ENCODE measurements at regions not wholly inside any gene's neighbourhood (a gene's known extent, or its start where the extent isn't known, plus 50 kb on each side); places are given as distances from the start of the nearest gene placed in this dataset.
A peak's percentile ranks its signal among the peaks of the same experiment; 100 is the strongest.
"Not testable (repeated sequence)": the region's sequence is repeated elsewhere in the genome, so short reads cannot be mapped to it uniquely, and the experiment has no call there.

DNA sequence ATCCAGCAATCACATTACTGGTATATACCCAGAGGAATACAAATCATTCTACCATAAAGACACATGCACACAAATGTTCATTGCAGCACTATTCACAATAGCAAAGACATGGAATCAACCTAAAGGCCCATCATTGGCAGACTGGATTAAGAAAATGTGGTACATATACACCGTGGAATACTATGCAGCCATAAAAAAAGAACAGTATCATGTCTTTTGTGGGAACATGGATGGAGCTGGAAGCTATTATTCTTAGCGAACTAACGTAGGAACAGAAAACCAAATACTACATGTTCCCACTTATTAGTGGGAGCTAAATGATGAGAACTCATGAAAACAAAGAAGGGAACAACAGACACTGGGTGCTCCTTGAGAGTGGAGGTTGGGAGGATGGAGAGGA is 60.9 kb downstream of the PGRMC1 start:
- H3K9me3 ChIP-seq (ENCODE audit: low read depth); H3K4me1 ChIP-seq (ENCODE audit: insufficient read depth); H3K79me2 ChIP-seq (ENCODE audit: insufficient read depth); H3K4me2 ChIP-seq (ENCODE audit: unreplicated experiment); H3K9ac ChIP-seq; H3F3A ChIP-seq (ENCODE audit: insufficient read depth); H3K27ac ChIP-seq; H3K27me3 ChIP-seq (replicated peaks; ENCODE audit: insufficient read depth); H3K4me3 ChIP-seq; H3K36me3 ChIP-seq (ENCODE audit: low read depth); in situ Hi-C loops (cut with MboI); H4K20me1 ChIP-seq (ENCODE audit: insufficient read depth); H2AFZ ChIP-seq; H3K9me2 ChIP-seq (ENCODE audit: insufficient read depth); DNase-seq: not testable (repeated sequence)
- 80 to 81% methylated on average over 3 of the region's 3 CpGs for WGBS, 2 experiments (ENCODE audit: low coverage in 1 of 2, low lambda C conversion rate in 2 of 2, missing lambda C conversion rate in 2 of 2)

DNA sequence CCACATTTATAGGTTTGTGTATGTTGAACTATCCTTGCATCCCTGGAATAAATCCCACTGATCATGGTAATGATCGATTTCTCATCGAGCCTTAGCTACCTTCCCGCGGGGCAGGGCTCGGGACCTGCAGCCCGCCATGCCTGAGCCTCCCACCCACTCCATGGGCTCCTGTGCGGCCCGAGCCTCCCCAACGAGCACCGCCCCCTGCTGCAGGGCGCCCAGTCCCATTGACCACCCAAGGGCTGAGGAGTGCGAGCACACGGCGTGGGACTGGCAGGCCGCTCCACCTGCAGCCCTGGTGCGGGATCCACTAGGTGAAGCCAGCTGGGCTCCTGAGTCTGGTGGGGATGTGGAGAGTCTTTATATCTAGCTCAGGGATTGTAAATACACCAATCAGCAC is 63.7 kb downstream of the PGRMC1 start:
- H3K4me2 ChIP-seq (ENCODE audit: unreplicated experiment); H3K4me3 ChIP-seq; H3K27me3 ChIP-seq (replicated peaks; ENCODE audit: insufficient read depth); H3K9me2 ChIP-seq (ENCODE audit: insufficient read depth); H3K4me1 ChIP-seq (ENCODE audit: insufficient read depth); H3K9ac ChIP-seq; H3K36me3 ChIP-seq (ENCODE audit: low read depth); H3K27ac ChIP-seq; H3K79me2 ChIP-seq (ENCODE audit: insufficient read depth); H3F3A ChIP-seq (ENCODE audit: insufficient read depth); H3K9me3 ChIP-seq (ENCODE audit: low read depth); in situ Hi-C loops (cut with MboI); DNase-seq; H2AFZ ChIP-seq; H4K20me1 ChIP-seq (ENCODE audit: insufficient read depth): not testable (repeated sequence)
- WGBS, 2 experiments (ENCODE audit: low coverage in 1 of 2, low lambda C conversion rate in 2 of 2, missing lambda C conversion rate in 2 of 2) = 79 to 100% methylated on average over 5 to 15 of the region's 16 CpGs

DNA sequence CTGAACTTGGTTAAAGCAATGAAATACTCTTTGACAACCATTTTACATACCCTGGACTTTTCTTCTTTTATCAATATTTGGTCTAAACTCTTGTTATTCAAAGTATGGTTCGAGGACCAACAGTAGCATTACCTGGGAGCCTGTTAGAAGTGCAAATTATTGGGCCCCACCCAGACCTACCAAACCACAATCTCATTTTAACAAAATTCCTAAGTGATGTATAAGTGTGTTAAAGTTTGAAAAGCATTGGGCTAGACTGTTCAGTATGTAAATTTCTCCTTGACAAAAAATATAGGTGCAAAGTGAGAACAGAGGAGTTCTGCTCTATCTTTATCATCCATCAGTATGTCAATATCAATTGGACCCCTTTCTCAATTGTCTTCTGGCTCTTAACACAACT is 67.1 kb downstream of the PGRMC1 start:
- Histone ChIP-seq H3K9me3 (ENCODE audit: low read depth) (no peaks in the 10 kb centered on the region), H3K4me1 (ENCODE audit: insufficient read depth) (no peaks in the 10 kb centered on the region), H3K9me2 (ENCODE audit: insufficient read depth) (no peaks in the 10 kb centered on the region), H2AFZ (no peak overlapping the region), H3K9ac (no peak overlapping the region), H3K79me2 (ENCODE audit: insufficient read depth) (no peaks in the 10 kb centered on the region), H3F3A (ENCODE audit: insufficient read depth) (no peaks in the 10 kb centered on the region), H4K20me1 (ENCODE audit: insufficient read depth) (no peaks in the 10 kb centered on the region), H3K27me3 (replicated peaks; ENCODE audit: insufficient read depth) (no peaks in the 10 kb centered on the region), H3K4me2 (ENCODE audit: unreplicated experiment) (no peak overlapping the region), H3K4me3 (no peak overlapping the region), H3K27ac (no peak overlapping the region), H3K36me3 (ENCODE audit: low read depth) (no peaks in the 10 kb centered on the region)
- no peak for DNase-seq
- TF ChIP-seq EZH2phosphoT487 (IDR thresholded peaks at IDR 0.05; ENCODE audit: insufficient read depth, low read depth) (no peak), EZH2 (IDR thresholded peaks at IDR 0.05; ENCODE audit: insufficient read depth, poor library complexity, severe bottlenecking) (no peak)
- in situ Hi-C loops (cut with MboI) = no loop called here
- 81 to 87% methylated on average over 1 of the region's 1 CpG for WGBS, 2 experiments (ENCODE audit: low coverage in 1 of 2, low lambda C conversion rate in 2 of 2, missing lambda C conversion rate in 2 of 2)

DNA sequence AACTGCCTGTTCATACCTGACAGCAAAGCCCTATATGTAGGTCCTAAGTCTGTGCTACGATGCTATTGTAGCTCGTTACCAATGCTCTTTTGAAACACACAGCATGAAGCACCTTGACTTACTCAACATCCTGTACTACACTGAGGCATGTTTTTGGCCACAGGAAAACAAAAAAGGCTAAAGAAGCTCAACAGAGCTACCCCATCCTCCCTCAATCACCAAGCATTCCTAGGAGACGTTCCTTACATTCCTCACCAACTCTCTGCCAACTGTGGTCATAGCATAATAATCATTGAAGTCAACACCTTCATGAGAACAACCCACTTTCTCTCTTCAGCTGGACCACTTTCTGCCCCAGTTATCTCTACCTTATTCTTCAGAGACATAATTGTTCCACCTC is 73.7 kb upstream of the SLC25A43 start:
- Histone ChIP-seq H2AFZ (no peak overlapping the region), H3K36me3 (ENCODE audit: low read depth) (no peaks in the 10 kb centered on the region), H3K27ac (no peak overlapping the region), H3K9me3 (ENCODE audit: low read depth) (no peaks in the 10 kb centered on the region), H3K9ac (no peak overlapping the region), H3K4me1 (ENCODE audit: insufficient read depth) (no peaks in the 10 kb centered on the region), H3K4me2 (ENCODE audit: unreplicated experiment) (no peak overlapping the region), H3K4me3 (no peak overlapping the region), H4K20me1 (ENCODE audit: insufficient read depth) (no peaks in the 10 kb centered on the region), H3K9me2 (ENCODE audit: insufficient read depth) (no peaks in the 10 kb centered on the region), H3K79me2 (ENCODE audit: insufficient read depth) (no peaks in the 10 kb centered on the region), H3F3A (ENCODE audit: insufficient read depth) (no peaks in the 10 kb centered on the region), H3K27me3 (replicated peaks; ENCODE audit: insufficient read depth) (no peaks in the 10 kb centered on the region)
- TF ChIP-seq EZH2 (IDR thresholded peaks at IDR 0.05; ENCODE audit: insufficient read depth, poor library complexity, severe bottlenecking) (no peak), EZH2phosphoT487 (IDR thresholded peaks at IDR 0.05; ENCODE audit: insufficient read depth, low read depth) (no peak)
- WGBS, 2 experiments (ENCODE audit: low coverage in 1 of 2, low lambda C conversion rate in 2 of 2, missing lambda C conversion rate in 2 of 2) = 52 to 66% methylated on average over 3 of the region's 3 CpGs
- DNase-seq = peak; percentile 12
- in situ Hi-C loops (cut with MboI) = no loop called here

DNA sequence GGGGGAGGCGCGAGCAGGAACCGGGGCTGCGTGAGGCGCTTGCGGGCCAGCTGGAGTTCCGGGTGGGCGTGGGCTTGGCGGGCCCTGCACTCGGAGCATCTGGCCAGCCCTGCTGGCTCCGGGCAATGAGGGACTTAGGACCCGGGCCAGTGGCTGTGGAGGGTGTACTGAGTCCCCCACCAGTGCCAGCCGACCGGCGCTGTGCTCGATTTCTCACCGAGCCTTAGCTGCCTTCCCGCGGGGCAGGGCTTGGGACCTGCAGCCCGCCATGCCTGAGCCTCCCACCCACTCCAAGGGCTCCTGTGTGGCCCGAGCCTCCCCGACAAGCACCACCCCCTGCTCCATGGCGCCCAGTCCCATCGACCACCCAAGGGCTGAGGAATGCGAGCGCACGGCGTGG is 67.3 kb upstream of the SLC25A43 start:
- H3K9me3 ChIP-seq (ENCODE audit: low read depth); H3K36me3 ChIP-seq (ENCODE audit: low read depth); H4K20me1 ChIP-seq (ENCODE audit: insufficient read depth); H3K79me2 ChIP-seq (ENCODE audit: insufficient read depth); H3K4me1 ChIP-seq (ENCODE audit: insufficient read depth); in situ Hi-C loops (cut with MboI); H3K4me3 ChIP-seq; DNase-seq; H2AFZ ChIP-seq; H3K27me3 ChIP-seq (replicated peaks; ENCODE audit: insufficient read depth); H3K9ac ChIP-seq; H3F3A ChIP-seq (ENCODE audit: insufficient read depth); H3K4me2 ChIP-seq (ENCODE audit: unreplicated experiment); H3K27ac ChIP-seq; H3K9me2 ChIP-seq (ENCODE audit: insufficient read depth): not testable (repeated sequence)
- WGBS, 2 experiments (ENCODE audit: low coverage in 1 of 2, low lambda C conversion rate in 2 of 2, missing lambda C conversion rate in 2 of 2) = 78 to 88% methylated on average over 7 to 21 of the region's 28 CpGs

DNA sequence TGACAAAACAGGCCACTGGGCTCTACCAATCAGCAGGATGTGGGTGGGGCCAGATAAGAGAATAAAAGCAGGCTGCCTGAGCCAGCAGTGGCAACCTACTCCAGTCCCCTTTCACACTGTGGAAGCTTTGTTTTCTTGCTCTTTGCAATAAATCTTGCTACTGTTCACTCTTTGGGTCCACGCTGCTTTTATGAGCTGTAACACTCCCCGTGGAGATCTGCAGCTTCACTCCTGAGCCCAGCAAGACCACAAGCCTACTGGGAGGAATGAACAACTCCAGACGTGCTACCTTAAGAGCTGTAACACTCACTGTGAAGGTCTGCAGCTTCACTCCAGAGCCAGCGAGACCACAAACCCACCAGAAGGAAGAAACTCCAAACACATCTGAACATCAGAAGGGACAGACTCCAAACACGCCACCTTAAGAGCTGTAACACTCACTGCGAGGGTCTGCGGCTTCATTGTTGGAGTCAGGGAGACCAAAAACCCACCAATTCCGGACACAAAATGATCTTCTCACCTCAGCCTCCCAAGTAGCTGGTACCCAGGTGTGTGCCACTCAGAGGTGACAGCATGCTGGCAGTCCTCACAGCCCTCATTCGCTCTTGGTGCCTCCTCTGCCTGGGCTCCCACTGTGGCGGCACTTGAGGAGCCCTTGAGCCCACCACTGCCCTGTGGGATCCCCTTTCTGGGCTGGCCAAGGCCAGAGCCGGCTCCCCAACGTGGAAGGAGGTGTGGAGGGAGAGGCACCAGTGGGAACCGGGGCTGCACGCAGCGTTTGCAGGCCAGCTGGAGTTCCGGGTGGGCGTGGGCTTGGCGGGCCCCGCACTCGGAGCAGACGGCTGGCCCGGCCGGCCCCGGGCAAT is 66.0 kb upstream of the SLC25A43 start:
- 70 to 78% methylated on average over 12 to 23 of the region's 24 CpGs for WGBS, 2 experiments (ENCODE audit: low coverage in 1 of 2, low lambda C conversion rate in 2 of 2, missing lambda C conversion rate in 2 of 2)
- H3K9me2 ChIP-seq (ENCODE audit: insufficient read depth) = not testable (repeated sequence)

DNA sequence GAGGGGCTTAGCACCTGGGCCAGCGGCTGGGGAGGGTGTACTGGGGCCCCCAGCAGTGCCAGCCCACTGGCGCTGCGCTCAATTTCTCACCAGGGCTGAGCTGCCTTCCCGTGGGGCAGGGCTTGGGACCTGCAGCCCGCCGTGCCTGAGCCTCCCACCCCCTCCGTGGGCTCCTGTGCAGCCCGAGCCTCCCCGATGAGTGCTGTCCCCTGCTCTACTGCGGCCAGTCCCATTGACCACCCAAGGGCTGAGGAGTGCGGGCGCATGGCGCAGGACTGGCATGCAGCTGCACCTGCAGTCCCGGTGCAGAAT is 65.5 kb upstream of the SLC25A43 start:
- H3K9me3 ChIP-seq (ENCODE audit: low read depth); H3K36me3 ChIP-seq (ENCODE audit: low read depth); in situ Hi-C loops (cut with MboI); DNase-seq; H3K27ac ChIP-seq; H4K20me1 ChIP-seq (ENCODE audit: insufficient read depth); H3K27me3 ChIP-seq (replicated peaks; ENCODE audit: insufficient read depth); H3F3A ChIP-seq (ENCODE audit: insufficient read depth); H3K9ac ChIP-seq; H3K4me2 ChIP-seq (ENCODE audit: unreplicated experiment); H3K79me2 ChIP-seq (ENCODE audit: insufficient read depth); H3K4me3 ChIP-seq; H3K9me2 ChIP-seq (ENCODE audit: insufficient read depth); H2AFZ ChIP-seq; H3K4me1 ChIP-seq (ENCODE audit: insufficient read depth): not testable (repeated sequence)
- 71 to 90% methylated on average over 4 of the region's 14 CpGs for WGBS, 2 experiments (ENCODE audit: low coverage in 1 of 2, low lambda C conversion rate in 2 of 2, missing lambda C conversion rate in 2 of 2)

More for the DNA sequence above, 66.0 kb upstream of the SLC25A43 start:
- H4K20me1 ChIP-seq (ENCODE audit: insufficient read depth); H3F3A ChIP-seq (ENCODE audit: insufficient read depth); H3K9ac ChIP-seq; H3K27me3 ChIP-seq (replicated peaks; ENCODE audit: insufficient read depth); H3K36me3 ChIP-seq (ENCODE audit: low read depth); H2AFZ ChIP-seq; H3K4me3 ChIP-seq; H3K27ac ChIP-seq; in situ Hi-C loops (cut with MboI); H3K4me2 ChIP-seq (ENCODE audit: unreplicated experiment); H3K9me3 ChIP-seq (ENCODE audit: low read depth); DNase-seq; H3K79me2 ChIP-seq (ENCODE audit: insufficient read depth); H3K4me1 ChIP-seq (ENCODE audit: insufficient read depth): not testable (repeated sequence)
